GM12872 (cell line): ENCODE measurements at regions not wholly inside any gene's neighbourhood (a gene's known extent, or its start where the extent isn't known, plus 50 kb on each side); places are given as distances from the start of the nearest gene placed in this dataset.

ENCODE experiments used
- TF ChIP-seq, protein P1 (sequence below): IDR thresholded peaks from 3 replicates; pipeline ENCODE4 v1.5.1; 2011; ENCODE audit warnings: low read depth, mild to moderate bottlenecking, low read length, moderate library complexity; ENCODE audit not compliant: insufficient read depth

DNA sequence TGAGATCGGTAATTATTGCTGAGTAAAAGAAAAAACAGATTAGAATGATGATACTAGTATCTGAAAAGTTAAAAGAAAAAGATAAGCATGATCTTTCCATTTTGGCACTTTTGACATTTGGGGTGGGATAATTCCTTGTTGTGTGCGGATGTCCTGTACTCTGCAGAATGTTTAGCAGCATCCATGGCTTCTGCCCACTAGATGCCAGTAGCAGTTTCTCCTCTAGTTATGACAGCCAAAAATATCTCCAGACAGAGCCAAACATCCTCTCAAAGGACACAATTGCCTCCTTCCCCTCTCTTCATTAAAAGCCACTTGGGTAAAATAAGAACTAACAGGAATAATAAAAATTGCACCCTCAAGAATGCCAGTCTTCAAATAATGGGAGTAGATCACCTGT, 468.8 kb upstream of the GRM7 start:
- TF ChIP-seq, protein P1, sequence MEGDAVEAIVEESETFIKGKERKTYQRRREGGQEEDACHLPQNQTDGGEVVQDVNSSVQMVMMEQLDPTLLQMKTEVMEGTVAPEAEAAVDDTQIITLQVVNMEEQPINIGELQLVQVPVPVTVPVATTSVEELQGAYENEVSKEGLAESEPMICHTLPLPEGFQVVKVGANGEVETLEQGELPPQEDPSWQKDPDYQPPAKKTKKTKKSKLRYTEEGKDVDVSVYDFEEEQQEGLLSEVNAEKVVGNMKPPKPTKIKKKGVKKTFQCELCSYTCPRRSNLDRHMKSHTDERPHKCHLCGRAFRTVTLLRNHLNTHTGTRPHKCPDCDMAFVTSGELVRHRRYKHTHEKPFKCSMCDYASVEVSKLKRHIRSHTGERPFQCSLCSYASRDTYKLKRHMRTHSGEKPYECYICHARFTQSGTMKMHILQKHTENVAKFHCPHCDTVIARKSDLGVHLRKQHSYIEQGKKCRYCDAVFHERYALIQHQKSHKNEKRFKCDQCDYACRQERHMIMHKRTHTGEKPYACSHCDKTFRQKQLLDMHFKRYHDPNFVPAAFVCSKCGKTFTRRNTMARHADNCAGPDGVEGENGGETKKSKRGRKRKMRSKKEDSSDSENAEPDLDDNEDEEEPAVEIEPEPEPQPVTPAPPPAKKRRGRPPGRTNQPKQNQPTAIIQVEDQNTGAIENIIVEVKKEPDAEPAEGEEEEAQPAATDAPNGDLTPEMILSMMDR, result no peak

DNA sequence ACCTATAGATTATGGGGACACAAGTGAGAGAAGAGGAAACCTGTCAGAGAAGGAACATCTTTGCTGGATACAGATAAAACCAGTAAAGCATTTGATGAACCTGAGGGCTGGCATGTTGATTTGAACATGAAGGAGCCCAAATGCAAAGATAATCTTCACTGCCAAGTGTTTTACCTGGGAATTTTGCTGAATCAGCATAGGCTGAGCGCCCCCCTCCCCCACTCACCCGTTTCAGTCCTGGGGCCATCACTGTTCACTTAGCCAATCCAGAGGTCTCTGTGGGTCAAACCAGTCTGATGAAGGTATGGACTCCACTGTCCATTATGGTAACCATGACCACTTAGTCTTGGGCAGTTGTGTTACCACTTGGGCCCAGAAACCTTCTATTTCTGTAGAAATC, 466.0 kb upstream of the GRM7 start:
- TF ChIP-seq, protein P1, result no peak

DNA sequence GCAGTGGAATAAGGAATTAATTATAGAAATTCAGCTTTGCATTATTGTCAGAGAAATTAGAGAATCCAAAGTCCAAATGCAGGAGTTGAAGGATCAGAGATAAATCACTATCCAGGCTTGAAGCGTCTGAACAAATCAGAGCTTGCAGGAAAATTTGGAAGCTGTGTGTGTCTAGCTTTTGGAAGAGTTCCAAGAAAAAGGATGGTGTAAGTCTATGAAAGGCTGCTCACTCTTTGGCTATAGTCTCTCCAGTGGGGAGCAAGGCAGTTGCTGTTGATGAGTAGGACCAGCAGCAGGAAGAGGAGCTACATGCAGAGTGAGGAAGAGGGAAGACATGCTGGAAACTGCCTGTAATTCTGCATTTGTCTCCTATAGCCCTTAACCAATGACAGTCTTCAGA, 464.3 kb upstream of the GRM7 start:
- TF ChIP-seq, protein P1, result no peak

DNA sequence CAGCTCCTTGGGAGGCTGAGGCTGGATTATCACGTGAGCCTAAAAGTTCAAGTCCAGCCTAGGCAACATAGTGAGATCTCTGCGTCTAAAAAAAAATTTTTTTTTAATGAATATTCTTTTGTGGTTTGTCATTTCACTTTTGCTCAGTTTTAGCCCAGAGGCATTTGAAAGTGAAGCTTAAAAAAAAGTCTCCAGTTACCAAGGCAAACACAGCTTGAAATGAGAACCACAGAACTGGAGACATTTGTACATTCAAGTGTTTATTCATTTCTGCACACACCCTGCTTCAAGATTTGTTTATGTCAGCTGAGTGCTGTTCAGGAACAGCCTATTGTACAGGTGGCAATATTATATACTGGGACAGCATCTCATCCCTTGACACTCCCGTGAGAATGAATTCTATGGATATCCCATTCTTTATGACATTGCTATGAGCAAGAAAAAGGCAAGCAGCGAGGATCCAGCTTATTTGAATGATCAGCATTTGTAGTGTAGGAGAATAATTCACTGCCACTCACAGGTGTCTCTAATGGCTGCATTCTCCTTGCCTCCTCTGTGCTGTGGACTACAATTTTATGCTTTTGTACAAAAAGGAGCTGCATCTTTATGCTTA, 444.8 kb upstream of the GRM7 start:
- TF ChIP-seq, protein P1, result no peak

DNA sequence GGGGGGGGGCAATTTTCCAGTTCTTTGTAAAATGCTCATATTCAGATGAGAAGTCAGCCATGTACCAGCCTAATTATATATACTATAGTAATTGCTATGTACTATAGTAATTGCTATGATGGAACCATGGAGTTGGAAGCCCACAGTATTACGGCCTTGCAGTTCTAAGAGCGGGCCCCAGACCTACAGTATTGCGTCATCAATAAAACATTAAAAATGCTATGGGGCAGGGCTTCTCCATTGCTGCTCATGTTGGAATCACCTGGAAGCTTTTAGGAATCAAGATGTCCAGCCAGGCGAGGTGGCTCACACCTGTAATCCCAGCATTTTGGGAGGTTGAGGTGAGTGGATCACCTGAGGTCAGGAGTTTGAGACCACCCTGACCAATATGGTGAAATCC, 443.7 kb upstream of the GRM7 start:
- TF ChIP-seq, protein P1, result no peak

DNA sequence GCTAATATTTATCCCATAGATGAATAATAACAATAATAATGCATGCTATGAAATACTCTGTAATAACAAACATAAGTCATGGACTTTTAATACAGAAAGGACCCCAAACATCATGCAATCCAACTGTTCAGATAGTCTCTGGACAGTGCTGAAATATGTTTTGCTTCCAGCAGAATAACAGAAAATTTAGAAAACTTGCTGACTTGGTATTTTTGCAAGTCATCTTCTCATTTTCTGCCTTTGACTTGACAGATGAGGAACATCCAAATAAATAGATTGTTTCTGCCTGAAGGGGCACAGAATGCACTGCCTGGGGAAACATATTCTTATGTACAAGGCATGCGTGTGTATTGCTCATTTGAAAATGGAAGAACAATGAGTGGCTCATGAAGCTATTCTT, 442.4 kb upstream of the GRM7 start:
- TF ChIP-seq, protein P1, result no peak

DNA sequence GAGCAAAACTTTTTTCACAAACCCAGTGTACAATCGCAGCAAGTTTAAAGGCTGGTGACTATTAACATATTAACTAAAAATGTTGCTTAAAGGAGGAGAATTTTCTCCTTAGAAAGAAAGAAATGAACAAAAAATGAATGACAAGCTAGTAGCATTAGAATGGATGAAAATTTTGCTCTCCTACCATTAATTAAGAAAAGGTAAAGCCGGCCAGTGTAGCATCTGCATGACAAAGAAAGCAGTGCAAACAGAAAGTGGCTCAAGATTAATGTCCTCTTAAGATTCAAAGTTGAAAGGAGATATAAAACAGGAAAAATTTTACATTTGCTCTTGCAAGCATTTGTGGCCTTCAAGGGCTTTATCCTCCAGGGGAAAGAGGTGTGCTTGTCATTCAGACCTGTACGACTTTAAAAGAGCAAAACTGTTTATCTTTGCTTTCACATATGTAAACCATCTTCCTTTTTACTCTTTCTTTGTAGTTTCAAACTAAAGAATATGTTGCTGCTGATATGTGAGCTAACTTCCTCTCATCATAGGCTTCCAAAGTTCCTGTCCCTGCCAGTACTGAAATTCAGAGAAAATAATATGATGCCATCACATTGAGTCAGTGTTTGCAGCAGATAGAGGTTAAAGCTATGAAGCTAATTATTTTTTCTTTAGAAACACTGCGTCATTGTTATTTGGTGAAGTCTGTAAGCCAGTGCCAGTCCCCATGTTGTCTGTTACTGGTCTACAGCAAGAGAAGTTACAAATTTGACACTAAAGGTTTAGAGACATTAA, 439.1 kb upstream of the GRM7 start:
- TF ChIP-seq, protein P1, result no peak
